ENCODE measurements at regions not wholly inside any gene's neighbourhood (a gene's known extent, or its start where the extent isn't known, plus 50 kb on each side); places are given as distances from the start of the nearest gene placed in this dataset.

- H4K12ac ChIP-seq (ENCODE audit: low read depth, low read length), result no peak overlapping the region
- DNase-seq, result no peak
- no peak overlapping the region for H3K4me3 ChIP-seq (ENCODE audit: low read depth, low read length)
- H3K4me1 ChIP-seq (ENCODE audit: control insufficient read depth in 1 of 2, insufficient read depth in 2 of 2, low read length in 2 of 2), result peaks cover 2 to 3% of the 10 kb centered on the region in 2 experiments
- no peaks in the 10 kb centered on the region for H3K36me3 ChIP-seq (ENCODE audit: control insufficient read depth in 1 of 2, insufficient read depth in 2 of 2, low read length in 2 of 2)
- no peak overlapping the region for H3K27ac ChIP-seq (ENCODE audit: low read depth, low read length)
- no peak overlapping the region for H2AFZ ChIP-seq (ENCODE audit: insufficient read depth, low read length, poor library complexity)
- peak overlapping the region; percentile 7 for H2BK120ac ChIP-seq (ENCODE audit: insufficient read depth, low read length, poor library complexity)
- H3K79me2 ChIP-seq (ENCODE audit: control insufficient read depth, insufficient read depth, low read length, poor library complexity), result no peaks in the 10 kb centered on the region
- H4K91ac ChIP-seq (ENCODE audit: low read depth, low read length), result peak overlapping the region; percentile 70
- H4K8ac ChIP-seq (ENCODE audit: low read depth, low read length), result no peak overlapping the region
- no peaks in the 10 kb centered on the region for H3K9me3 ChIP-seq (ENCODE audit: insufficient read depth, low read depth, low read length)
- no peaks in the 10 kb centered on the region for H3K27me3 ChIP-seq (ENCODE audit: insufficient read depth, low read length)
- peaks cover 9% of the 10 kb centered on the region for H3K79me1 ChIP-seq (ENCODE audit: low read length)
- H3K14ac ChIP-seq (ENCODE audit: low read length), result peak overlapping the region; percentile 83
- WGBS (ENCODE audit: extremely low coverage, insufficient coverage, insufficient read length), result no CpG with 5 or more reads among the region's 2 CpGs
- no peak overlapping the region for H3K9ac ChIP-seq (ENCODE audit: low read length)
- no peak overlapping the region for H3K18ac ChIP-seq (ENCODE audit: low read length)
- peak overlapping the region; percentile 97 for H2BK12ac ChIP-seq (ENCODE audit: low read length)
- no peak overlapping the region for H3K4ac ChIP-seq (ENCODE audit: low read depth, low read length)
- no peak overlapping the region for H3K23ac ChIP-seq (ENCODE audit: low read length)
- H2BK5ac ChIP-seq (ENCODE audit: low read depth, low read length, poor library complexity), result peak overlapping the region; percentile 26
- H2AK5ac ChIP-seq (ENCODE audit: low read length), result no peak overlapping the region
- H3K4me2 ChIP-seq (ENCODE audit: low read length), result no peak overlapping the region
Measured at GRCh38 chr3:177348974-177349373, 151.7 kb upstream of the TBL1XR1 start.

DNA sequence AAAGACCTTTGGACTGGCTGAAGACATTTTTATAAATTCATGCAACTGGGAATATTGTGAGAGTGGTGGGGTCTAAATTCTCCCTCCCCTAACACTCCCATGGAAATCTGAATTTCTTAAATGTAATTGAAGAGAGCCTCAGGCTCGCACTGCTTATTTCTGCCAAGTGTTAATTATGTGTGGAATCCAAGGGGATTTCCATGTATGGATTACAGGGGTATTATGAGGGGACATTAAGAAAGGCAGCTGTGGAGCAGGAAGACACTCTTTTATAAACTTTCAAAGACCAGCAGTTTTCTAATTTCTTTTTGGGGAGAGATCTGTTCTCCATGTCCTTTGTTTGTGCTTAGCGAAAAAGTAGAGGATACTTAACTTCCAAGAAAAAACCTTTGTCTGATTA is 152.1 kb upstream of the TBL1XR1 start:
- WGBS (ENCODE audit: extremely low coverage, insufficient coverage, insufficient read length), result no CpG with 5 or more reads among the region's 2 CpGs
- Histone ChIP-seq H2AK5ac (ENCODE audit: low read length) (no peak overlapping the region), H3K4me1 (ENCODE audit: control insufficient read depth in 1 of 2, insufficient read depth in 2 of 2, low read length in 2 of 2) (peaks cover 2 to 3% of the 10 kb centered on the region in 2 experiments), H3K79me1 (ENCODE audit: low read length) (peaks cover 9% of the 10 kb centered on the region), H4K12ac (ENCODE audit: low read depth, low read length) (no peak overlapping the region), H2BK120ac (ENCODE audit: insufficient read depth, low read length, poor library complexity) (no peak overlapping the region), H3K4me3 (ENCODE audit: low read depth, low read length) (no peak overlapping the region), H3K36me3 (ENCODE audit: control insufficient read depth in 1 of 2, insufficient read depth in 2 of 2, low read length in 2 of 2) (no peaks in the 10 kb centered on the region), H3K23ac (ENCODE audit: low read length) (no peak overlapping the region), H3K14ac (ENCODE audit: low read length) (no peak overlapping the region), H2AFZ (ENCODE audit: insufficient read depth, low read length, poor library complexity) (no peak overlapping the region), H3K79me2 (ENCODE audit: control insufficient read depth, insufficient read depth, low read length, poor library complexity) (no peaks in the 10 kb centered on the region), H2BK12ac (ENCODE audit: low read length) (no peak overlapping the region), H2BK5ac (ENCODE audit: low read depth, low read length, poor library complexity) (no peak overlapping the region), H4K8ac (ENCODE audit: low read depth, low read length) (no peak overlapping the region), H3K18ac (ENCODE audit: low read length) (no peak overlapping the region), H4K91ac (ENCODE audit: low read depth, low read length) (no peak overlapping the region), H3K27me3 (ENCODE audit: insufficient read depth, low read length) (no peaks in the 10 kb centered on the region), H3K4ac (ENCODE audit: low read depth, low read length) (no peak overlapping the region), H3K4me2 (ENCODE audit: low read length) (no peak overlapping the region), H3K9me3 (ENCODE audit: insufficient read depth, low read depth, low read length) (no peaks in the 10 kb centered on the region), H3K9ac (ENCODE audit: low read length) (no peak overlapping the region), H3K27ac (ENCODE audit: low read depth, low read length) (no peak overlapping the region)
- DNase-seq, result no peak

- Histone ChIP-seq H4K12ac (ENCODE audit: low read depth, low read length) (no peak overlapping the region), H3K4ac (ENCODE audit: low read depth, low read length) (no peak overlapping the region), H3K36me3 (ENCODE audit: control insufficient read depth in 1 of 2, insufficient read depth in 2 of 2, low read length in 2 of 2) (no peaks in the 10 kb centered on the region), H3K14ac (ENCODE audit: low read length) (no peak overlapping the region), H3K18ac (ENCODE audit: low read length) (no peak overlapping the region), H3K79me2 (ENCODE audit: control insufficient read depth, insufficient read depth, low read length, poor library complexity) (no peaks in the 10 kb centered on the region), H2AFZ (ENCODE audit: insufficient read depth, low read length, poor library complexity) (no peak overlapping the region), H3K4me2 (ENCODE audit: low read length) (no peak overlapping the region), H3K9me3 (ENCODE audit: insufficient read depth, low read depth, low read length) (no peaks in the 10 kb centered on the region), H2BK12ac (ENCODE audit: low read length) (no peak overlapping the region), H3K27me3 (ENCODE audit: insufficient read depth, low read length) (no peaks in the 10 kb centered on the region), H3K4me3 (ENCODE audit: low read depth, low read length) (no peak overlapping the region), H3K9ac (ENCODE audit: low read length) (no peak overlapping the region), H3K4me1 (ENCODE audit: control insufficient read depth in 1 of 2, insufficient read depth in 2 of 2, low read length in 2 of 2) (peaks cover 2 to 3% of the 10 kb centered on the region in 2 experiments), H3K23ac (ENCODE audit: low read length) (no peak overlapping the region), H2AK5ac (ENCODE audit: low read length) (no peak overlapping the region), H4K91ac (ENCODE audit: low read depth, low read length) (no peak overlapping the region), H4K8ac (ENCODE audit: low read depth, low read length) (no peak overlapping the region), H2BK5ac (ENCODE audit: low read depth, low read length, poor library complexity) (no peak overlapping the region), H2BK120ac (ENCODE audit: insufficient read depth, low read length, poor library complexity) (no peak overlapping the region), H3K27ac (ENCODE audit: low read depth, low read length) (no peak overlapping the region), H3K79me1 (ENCODE audit: low read length) (peaks cover 6% of the 10 kb centered on the region)
- no CpG with 5 or more reads among the region's 2 CpGs for WGBS (ENCODE audit: extremely low coverage, insufficient coverage, insufficient read length)
- no peak for DNase-seq
Measured at GRCh38 chr3:177350121-177350520, 152.8 kb upstream of the TBL1XR1 start.

DNA sequence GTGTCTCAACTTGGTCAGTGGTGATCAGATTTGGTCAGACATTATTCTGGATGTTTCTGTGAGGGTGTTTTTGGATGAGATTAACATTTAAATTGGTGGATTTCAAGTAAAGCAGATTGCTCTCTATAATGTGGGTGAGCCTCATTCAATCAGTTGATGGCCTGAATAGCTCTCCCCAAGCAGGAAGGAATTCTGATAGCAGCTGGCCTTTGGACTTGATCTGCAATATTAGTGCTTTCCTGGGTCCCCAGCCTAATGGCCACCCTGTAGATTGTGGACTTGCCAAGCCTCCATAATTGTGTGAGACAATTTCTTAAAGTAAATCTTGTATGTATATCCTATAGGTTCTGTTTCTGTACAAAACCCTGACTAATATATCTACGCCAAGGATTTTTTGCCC is 153.9 kb upstream of the TBL1XR1 start:
- H3K27me3 ChIP-seq (ENCODE audit: insufficient read depth, low read length), result no peaks in the 10 kb centered on the region
- H3K27ac ChIP-seq (ENCODE audit: low read depth, low read length), result no peak overlapping the region
- H2AFZ ChIP-seq (ENCODE audit: insufficient read depth, low read length, poor library complexity), result no peak overlapping the region
- H3K79me1 ChIP-seq (ENCODE audit: low read length), result peaks cover 3% of the 10 kb centered on the region
- H2AK5ac ChIP-seq (ENCODE audit: low read length), result no peak overlapping the region
- H3K14ac ChIP-seq (ENCODE audit: low read length), result no peak overlapping the region
- no peak overlapping the region for H3K23ac ChIP-seq (ENCODE audit: low read length)
- no peak overlapping the region for H3K9ac ChIP-seq (ENCODE audit: low read length)
- no peak overlapping the region for H3K4me2 ChIP-seq (ENCODE audit: low read length)
- no peaks in the 10 kb centered on the region for H3K36me3 ChIP-seq (ENCODE audit: control insufficient read depth in 1 of 2, insufficient read depth in 2 of 2, low read length in 2 of 2)
- H3K4ac ChIP-seq (ENCODE audit: low read depth, low read length), result no peak overlapping the region
- no peak overlapping the region for H2BK5ac ChIP-seq (ENCODE audit: low read depth, low read length, poor library complexity)
- H4K91ac ChIP-seq (ENCODE audit: low read depth, low read length), result no peak overlapping the region
- no peak overlapping the region for H2BK120ac ChIP-seq (ENCODE audit: insufficient read depth, low read length, poor library complexity)
- no CpG with 5 or more reads among the region's 1 CpG for WGBS (ENCODE audit: extremely low coverage, insufficient coverage, insufficient read length)
- peaks cover 0 to 2% of the 10 kb centered on the region in 2 experiments for H3K4me1 ChIP-seq (ENCODE audit: control insufficient read depth in 1 of 2, insufficient read depth in 2 of 2, low read length in 2 of 2)
- DNase-seq, result no peak
- H3K18ac ChIP-seq (ENCODE audit: low read length), result no peak overlapping the region
- no peak overlapping the region for H3K4me3 ChIP-seq (ENCODE audit: low read depth, low read length)
- H3K79me2 ChIP-seq (ENCODE audit: control insufficient read depth, insufficient read depth, low read length, poor library complexity), result no peaks in the 10 kb centered on the region
- no peak overlapping the region for H2BK12ac ChIP-seq (ENCODE audit: low read length)
- H4K12ac ChIP-seq (ENCODE audit: low read depth, low read length), result no peak overlapping the region
- no peaks in the 10 kb centered on the region for H3K9me3 ChIP-seq (ENCODE audit: insufficient read depth, low read depth, low read length)
- H4K8ac ChIP-seq (ENCODE audit: low read depth, low read length), result no peak overlapping the region

Measured in trophoblast cell (in vitro differentiated cells and primary cell).